ENCODE measurements at regions not wholly inside any gene's neighbourhood (a gene's known extent, or its start where the extent isn't known, plus 50 kb on each side); places are given as distances from the start of the nearest gene placed in this dataset.

DNA sequence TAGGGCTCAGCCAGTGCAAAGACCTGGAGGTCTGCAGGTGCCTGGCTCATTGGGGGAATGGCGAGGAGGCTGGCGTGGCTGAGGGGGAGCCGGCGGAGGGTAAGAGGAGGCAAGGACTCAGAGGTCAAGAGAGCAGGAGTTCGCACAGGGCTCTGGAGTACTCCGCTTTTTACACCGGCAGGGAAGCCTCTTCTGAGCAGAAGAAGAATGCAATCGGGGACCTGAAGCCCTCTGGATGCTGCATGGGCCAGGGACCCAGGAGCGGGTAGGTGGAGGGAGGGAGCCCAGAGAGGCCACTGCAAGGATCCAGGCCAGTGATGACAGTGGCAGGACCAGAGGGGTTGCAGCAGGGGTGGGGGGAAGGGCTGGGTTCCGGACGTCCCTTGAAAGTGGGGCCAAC is 70.4 kb upstream of the TAMM41 start:
- no peak for DNase-seq
- H3K9me3 ChIP-seq (replicated peaks; ENCODE audit: control insufficient read depth, low read depth, low read length) = no peaks in the 10 kb centered on the region
- H3K4me3 ChIP-seq (ENCODE audit: low read length) = no peak overlapping the region
- no peak overlapping the region for H3K27ac ChIP-seq (ENCODE audit: low read length)
- WGBS (ENCODE audit: insufficient coverage) = 80% methylated on average over 11 of the region's 11 CpGs
- no peaks in the 10 kb centered on the region for H3K27me3 ChIP-seq (ENCODE audit: control insufficient read depth, insufficient read depth, low read length)
- H3K4me1 ChIP-seq (ENCODE audit: control insufficient read depth, insufficient read depth, low read length) = no peaks in the 10 kb centered on the region
- H3K36me3 ChIP-seq (ENCODE audit: control insufficient read depth, insufficient read depth, low read length) = no peaks in the 10 kb centered on the region

DNA sequence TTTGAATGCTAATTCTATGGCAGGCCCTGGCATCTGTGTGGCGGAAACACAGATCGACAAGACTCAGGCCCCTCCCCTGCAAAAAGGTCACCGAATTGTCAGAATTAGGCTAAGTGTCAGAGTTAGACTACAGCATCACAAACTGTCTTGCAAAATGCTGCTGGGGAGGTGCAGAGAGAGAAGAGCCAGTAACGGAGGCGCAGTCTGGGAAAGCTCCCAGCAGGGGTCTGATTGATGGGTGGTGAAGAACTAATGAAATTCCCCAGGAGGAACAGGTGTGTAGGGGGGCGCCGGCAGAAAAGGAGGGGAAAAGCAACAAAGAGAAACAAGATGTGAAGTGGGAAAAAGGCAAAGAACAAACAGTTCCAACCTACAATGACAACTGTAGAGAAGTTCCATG is 72.7 kb upstream of the TAMM41 start:
- H3K27me3 ChIP-seq (ENCODE audit: control insufficient read depth, insufficient read depth, low read length) = no peaks in the 10 kb centered on the region
- H3K27ac ChIP-seq (ENCODE audit: low read length) = no peak overlapping the region
- no peaks in the 10 kb centered on the region for H3K9me3 ChIP-seq (replicated peaks; ENCODE audit: control insufficient read depth, low read depth, low read length)
- no peak for DNase-seq
- WGBS (ENCODE audit: insufficient coverage) = 30% methylated on average over 5 of the region's 7 CpGs
- H3K36me3 ChIP-seq (ENCODE audit: control insufficient read depth, insufficient read depth, low read length) = no peaks in the 10 kb centered on the region
- no peak overlapping the region for H3K4me3 ChIP-seq (ENCODE audit: low read length)
- H3K4me1 ChIP-seq (ENCODE audit: control insufficient read depth, insufficient read depth, low read length) = no peaks in the 10 kb centered on the region

DNA sequence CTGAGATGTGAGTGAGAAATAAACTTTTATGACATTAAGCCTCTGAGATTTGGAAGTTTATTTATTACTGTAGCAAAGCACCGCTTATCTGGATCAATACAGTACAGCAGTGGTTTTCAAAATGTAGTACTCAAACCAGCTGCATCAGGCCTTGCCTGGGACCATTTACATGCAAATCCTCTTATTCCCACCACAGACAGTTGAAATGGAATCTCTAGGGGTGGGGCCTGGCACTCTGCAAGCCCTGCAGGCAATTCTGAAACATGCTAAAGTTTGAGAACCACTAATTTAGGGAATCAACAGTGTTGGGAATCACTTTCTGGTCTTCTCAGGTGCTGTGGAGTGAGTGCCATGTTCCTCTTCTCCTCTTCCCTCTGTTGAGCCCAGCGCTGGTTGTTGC is 77.8 kb upstream of the TAMM41 start:
- Histone ChIP-seq H3K4me1 (ENCODE audit: control insufficient read depth, insufficient read depth, low read length) (no peaks in the 10 kb centered on the region), H3K36me3 (ENCODE audit: control insufficient read depth, insufficient read depth, low read length) (no peaks in the 10 kb centered on the region), H3K4me3 (ENCODE audit: low read length) (no peak overlapping the region), H3K27ac (ENCODE audit: low read length) (no peak overlapping the region), H3K9me3 (replicated peaks; ENCODE audit: control insufficient read depth, low read depth, low read length) (no peaks in the 10 kb centered on the region), H3K27me3 (ENCODE audit: control insufficient read depth, insufficient read depth, low read length) (no peaks in the 10 kb centered on the region)
- no peak for DNase-seq
- WGBS (ENCODE audit: insufficient coverage) = 33% methylated on average over 1 of the region's 2 CpGs

DNA sequence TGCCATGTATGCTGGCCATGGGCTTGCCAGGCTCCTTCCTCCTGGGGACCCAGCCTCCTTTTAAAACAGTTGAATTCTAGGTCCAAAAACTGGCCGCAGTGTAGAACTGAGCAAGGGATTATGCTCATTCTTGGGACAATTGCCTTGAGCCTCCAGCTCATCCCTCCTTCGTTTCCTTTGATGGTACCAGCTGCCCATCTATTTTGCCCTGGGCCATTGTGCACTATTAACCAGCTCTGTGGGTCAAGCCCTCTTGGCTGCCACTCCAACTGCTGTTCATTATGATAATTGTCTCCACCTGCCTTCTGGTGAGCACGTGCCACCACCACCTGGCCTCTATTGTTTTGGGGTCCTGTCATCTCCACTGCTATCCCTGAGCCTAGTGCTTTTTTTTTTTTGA is 75.8 kb upstream of the SYN2 start:
- Histone ChIP-seq H3K27ac (ENCODE audit: low read length) (no peak overlapping the region), H3K9me3 (replicated peaks; ENCODE audit: control insufficient read depth, low read depth, low read length) (no peaks in the 10 kb centered on the region), H3K27me3 (ENCODE audit: control insufficient read depth, insufficient read depth, low read length) (no peaks in the 10 kb centered on the region), H3K36me3 (ENCODE audit: control insufficient read depth, insufficient read depth, low read length) (no peaks in the 10 kb centered on the region), H3K4me1 (ENCODE audit: control insufficient read depth, insufficient read depth, low read length) (no peaks in the 10 kb centered on the region), H3K4me3 (ENCODE audit: low read length) (no peak overlapping the region)
- 78% methylated on average over 3 of the region's 3 CpGs for WGBS (ENCODE audit: insufficient coverage)
- no peak for DNase-seq

DNA sequence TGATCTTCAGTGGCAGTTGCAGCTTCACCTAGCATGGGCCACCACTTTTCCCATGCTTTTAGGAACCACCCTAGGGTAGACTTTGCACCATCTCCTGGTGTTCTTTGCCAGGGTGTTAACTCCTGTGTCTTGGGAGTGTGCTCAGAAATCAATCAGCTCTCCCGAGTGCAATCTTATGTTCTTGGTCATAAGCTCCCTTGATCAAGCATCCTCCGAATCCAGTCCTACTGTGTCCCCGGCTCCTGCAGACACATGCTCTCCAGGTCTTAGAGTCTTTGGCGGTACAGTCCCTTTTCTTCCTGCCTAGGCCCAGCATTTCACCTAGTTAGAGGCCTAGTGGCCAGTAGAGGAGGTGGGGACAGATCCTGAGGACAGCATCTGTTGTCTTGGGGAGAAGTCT is 74.7 kb upstream of the SYN2 start:
- Histone ChIP-seq H3K4me1 (ENCODE audit: control insufficient read depth, insufficient read depth, low read length) (no peaks in the 10 kb centered on the region), H3K36me3 (ENCODE audit: control insufficient read depth, insufficient read depth, low read length) (no peaks in the 10 kb centered on the region), H3K27ac (ENCODE audit: low read length) (no peak overlapping the region), H3K27me3 (ENCODE audit: control insufficient read depth, insufficient read depth, low read length) (no peaks in the 10 kb centered on the region), H3K4me3 (ENCODE audit: low read length) (no peak overlapping the region), H3K9me3 (replicated peaks; ENCODE audit: control insufficient read depth, low read depth, low read length) (no peaks in the 10 kb centered on the region)
- WGBS (ENCODE audit: insufficient coverage) = 100% methylated on average over 1 of the region's 4 CpGs
- no peak for DNase-seq

DNA sequence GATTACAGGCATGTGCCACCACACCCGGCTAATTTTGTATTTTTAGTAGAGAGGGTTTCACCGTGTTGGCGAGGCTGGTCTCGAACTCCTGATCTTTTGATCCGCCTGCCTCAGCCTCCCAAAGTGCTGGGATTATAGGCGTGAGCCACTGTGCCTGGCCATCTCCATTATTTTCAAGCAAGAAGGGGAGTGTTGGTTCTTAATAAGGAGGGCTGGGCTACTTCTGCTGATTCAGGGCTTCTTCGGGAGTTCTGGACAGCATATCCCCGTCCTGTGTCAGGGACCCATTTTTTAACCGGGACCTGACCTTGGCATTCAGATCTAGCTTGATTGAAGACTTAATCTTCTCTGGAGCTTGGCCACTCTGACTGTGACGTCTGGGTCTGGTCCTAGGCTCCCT is 74.1 kb upstream of the SYN2 start:
- Histone ChIP-seq H3K36me3 (ENCODE audit: control insufficient read depth, insufficient read depth, low read length) (no peaks in the 10 kb centered on the region), H3K27me3 (ENCODE audit: control insufficient read depth, insufficient read depth, low read length) (no peaks in the 10 kb centered on the region), H3K4me3 (ENCODE audit: low read length) (no peak overlapping the region), H3K27ac (ENCODE audit: low read length) (no peak overlapping the region), H3K9me3 (replicated peaks; ENCODE audit: control insufficient read depth, low read depth, low read length) (no peaks in the 10 kb centered on the region), H3K4me1 (ENCODE audit: control insufficient read depth, insufficient read depth, low read length) (no peaks in the 10 kb centered on the region)
- no peak for DNase-seq
- WGBS (ENCODE audit: insufficient coverage) = 77% methylated on average over 9 of the region's 10 CpGs

DNA sequence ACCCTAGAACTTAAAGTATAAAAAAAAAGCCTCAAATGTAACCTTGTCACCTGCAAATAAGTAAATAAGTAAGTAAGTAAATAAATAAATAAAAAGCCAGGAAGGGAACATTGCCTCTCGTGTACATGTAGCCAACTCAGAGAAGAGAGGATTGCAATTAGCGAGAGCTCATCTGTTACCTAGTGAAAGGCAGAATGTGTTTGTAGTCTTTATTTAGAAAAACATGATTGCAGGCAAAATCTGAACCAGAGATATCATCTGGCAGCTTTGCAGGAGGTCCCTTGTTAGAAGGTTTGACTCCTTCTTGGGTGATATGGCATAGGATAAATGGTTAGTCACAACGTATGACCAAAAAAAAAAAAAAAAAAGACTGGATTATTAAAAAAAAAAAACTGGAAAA is 71.6 kb upstream of the SYN2 start:
- Histone ChIP-seq H3K9me3 (replicated peaks; ENCODE audit: control insufficient read depth, low read depth, low read length) (no peaks in the 10 kb centered on the region), H3K4me3 (ENCODE audit: low read length) (no peak overlapping the region), H3K27ac (ENCODE audit: low read length) (no peak overlapping the region), H3K36me3 (ENCODE audit: control insufficient read depth, insufficient read depth, low read length) (no peaks in the 10 kb centered on the region), H3K4me1 (ENCODE audit: control insufficient read depth, insufficient read depth, low read length) (no peaks in the 10 kb centered on the region), H3K27me3 (ENCODE audit: control insufficient read depth, insufficient read depth, low read length) (no peaks in the 10 kb centered on the region)
- DNase-seq = no peak
- WGBS (ENCODE audit: insufficient coverage) = 70% methylated on average over 3 of the region's 3 CpGs

DNA sequence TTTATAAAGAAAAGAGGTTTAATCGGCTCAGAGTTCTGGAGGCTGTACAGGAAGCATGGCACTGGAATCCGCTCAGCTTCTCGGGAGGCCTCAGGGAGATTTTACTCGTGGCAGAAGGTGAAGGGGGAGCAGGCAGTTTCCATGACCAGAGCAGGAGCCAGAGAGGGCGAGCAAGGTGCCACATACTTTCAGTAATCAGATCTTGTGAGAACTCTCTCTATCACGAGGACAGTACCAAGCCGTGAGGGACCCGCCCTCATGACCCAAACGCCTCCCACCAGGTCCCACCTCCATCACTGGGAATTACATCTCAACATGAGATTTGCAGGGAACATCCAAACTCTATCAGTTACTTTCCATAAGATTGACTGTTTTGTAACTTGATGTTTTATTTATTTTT is 70.7 kb upstream of the SYN2 start:
- Histone ChIP-seq H3K4me3 (ENCODE audit: low read length) (no peak overlapping the region), H3K9me3 (replicated peaks; ENCODE audit: control insufficient read depth, low read depth, low read length) (no peaks in the 10 kb centered on the region), H3K36me3 (ENCODE audit: control insufficient read depth, insufficient read depth, low read length) (no peaks in the 10 kb centered on the region), H3K27me3 (ENCODE audit: control insufficient read depth, insufficient read depth, low read length) (no peaks in the 10 kb centered on the region), H3K4me1 (ENCODE audit: control insufficient read depth, insufficient read depth, low read length) (no peaks in the 10 kb centered on the region), H3K27ac (ENCODE audit: low read length) (no peak overlapping the region)
- no peak for DNase-seq
- 72% methylated on average over 3 of the region's 9 CpGs for WGBS (ENCODE audit: insufficient coverage)

DNA sequence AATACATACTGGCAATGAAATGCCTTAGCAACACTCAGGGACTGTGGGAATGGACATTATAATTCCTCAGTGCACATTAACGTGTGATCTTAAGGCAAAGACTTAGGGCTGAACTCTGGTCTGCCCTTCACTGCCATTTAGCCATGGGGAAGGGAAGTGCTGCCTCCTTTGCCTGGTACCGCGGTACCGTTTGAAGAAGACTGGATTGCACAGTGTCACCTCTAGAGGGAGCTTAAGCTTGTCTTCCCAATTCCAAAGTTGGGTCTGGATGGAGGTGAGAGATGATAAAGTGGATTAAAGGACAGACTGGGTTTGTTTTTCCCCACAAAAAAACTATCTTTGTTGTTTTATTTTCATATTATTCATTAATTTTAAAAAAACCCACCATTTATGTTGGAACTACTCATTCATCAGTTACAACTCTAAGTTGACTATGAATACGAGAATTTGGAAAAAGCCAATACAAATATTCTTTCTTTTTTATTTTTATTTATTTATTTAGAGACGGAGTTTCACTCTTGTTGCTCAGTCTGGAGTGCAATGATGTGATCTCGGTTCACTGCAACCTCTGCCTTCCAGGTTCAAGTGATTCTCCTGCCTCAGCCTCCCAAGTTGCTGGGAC is 60.0 kb upstream of the SYN2 start:
- H3K4me3 ChIP-seq (ENCODE audit: low read length) = no peak overlapping the region
- no peaks in the 10 kb centered on the region for H3K4me1 ChIP-seq (ENCODE audit: control insufficient read depth, insufficient read depth, low read length)
- H3K9me3 ChIP-seq (replicated peaks; ENCODE audit: control insufficient read depth, low read depth, low read length) = no peaks in the 10 kb centered on the region
- WGBS (ENCODE audit: insufficient coverage) = 11% methylated on average over 5 of the region's 7 CpGs
- no peaks in the 10 kb centered on the region for H3K36me3 ChIP-seq (ENCODE audit: control insufficient read depth, insufficient read depth, low read length)
- H3K27me3 ChIP-seq (ENCODE audit: control insufficient read depth, insufficient read depth, low read length) = peaks cover 2% of the 10 kb centered on the region
- no peak for DNase-seq
- H3K27ac ChIP-seq (ENCODE audit: low read length) = no peak overlapping the region

DNA sequence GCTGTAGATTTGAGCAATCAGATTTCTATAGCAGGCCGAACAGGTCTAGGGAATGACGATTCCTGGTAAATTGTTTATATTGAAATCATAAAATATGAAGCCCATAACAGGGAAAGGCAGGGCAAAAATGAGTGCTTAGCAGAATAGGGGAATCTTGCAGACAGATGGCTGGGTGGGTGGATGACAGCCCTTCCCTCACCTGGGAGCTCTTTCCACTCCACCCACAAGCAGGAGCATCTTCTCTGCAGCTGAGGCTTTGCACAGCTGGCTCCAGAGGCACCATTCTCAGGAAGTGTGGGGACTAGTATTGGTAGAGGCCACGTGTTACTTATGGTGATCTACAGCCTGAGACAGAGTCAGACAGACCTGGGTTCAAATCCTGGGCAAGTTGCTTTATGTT is 55.9 kb upstream of the SYN2 start:
- Histone ChIP-seq H3K4me1 (ENCODE audit: control insufficient read depth, insufficient read depth, low read length) (no peaks in the 10 kb centered on the region), H3K36me3 (ENCODE audit: control insufficient read depth, insufficient read depth, low read length) (no peaks in the 10 kb centered on the region), H3K4me3 (ENCODE audit: low read length) (no peak overlapping the region), H3K27ac (ENCODE audit: low read length) (no peak overlapping the region), H3K9me3 (replicated peaks; ENCODE audit: control insufficient read depth, low read depth, low read length) (no peaks in the 10 kb centered on the region), H3K27me3 (ENCODE audit: control insufficient read depth, insufficient read depth, low read length) (peaks cover 4% of the 10 kb centered on the region)
- no peak for DNase-seq
- 20% methylated on average over 1 of the region's 3 CpGs for WGBS (ENCODE audit: insufficient coverage)

DNA sequence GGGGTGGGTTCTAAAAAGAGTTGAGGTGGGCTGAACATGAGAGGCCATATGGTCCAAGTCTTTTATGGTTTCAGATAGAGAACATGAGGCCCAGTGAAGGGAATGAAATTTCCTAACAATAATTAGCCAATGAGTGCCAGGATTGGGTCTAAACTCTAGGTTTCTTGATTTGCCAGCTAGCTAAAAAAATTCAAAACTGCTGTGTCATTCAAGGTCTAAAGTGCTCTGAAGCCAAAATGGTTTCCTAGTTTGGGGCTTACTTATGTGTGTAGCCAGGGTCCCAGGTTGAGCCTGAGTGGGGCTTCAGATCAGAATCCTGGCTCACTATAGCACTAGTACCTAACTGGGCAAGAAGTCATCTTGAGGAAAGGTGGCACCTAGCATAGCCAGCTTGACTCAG is 55.3 kb upstream of the SYN2 start:
- no peaks in the 10 kb centered on the region for H3K4me1 ChIP-seq (ENCODE audit: control insufficient read depth, insufficient read depth, low read length)
- no peaks in the 10 kb centered on the region for H3K36me3 ChIP-seq (ENCODE audit: control insufficient read depth, insufficient read depth, low read length)
- H3K4me3 ChIP-seq (ENCODE audit: low read length) = no peak overlapping the region
- H3K27me3 ChIP-seq (ENCODE audit: control insufficient read depth, insufficient read depth, low read length) = peaks cover 5% of the 10 kb centered on the region
- no peak overlapping the region for H3K27ac ChIP-seq (ENCODE audit: low read length)
- no peak for DNase-seq
- H3K9me3 ChIP-seq (replicated peaks; ENCODE audit: control insufficient read depth, low read depth, low read length) = no peaks in the 10 kb centered on the region
